ENCODE measurements at regions not wholly inside any gene's neighbourhood (a gene's known extent, or its start where the extent isn't known, plus 50 kb on each side); places are given as distances from the start of the nearest gene placed in this dataset.

DNA sequence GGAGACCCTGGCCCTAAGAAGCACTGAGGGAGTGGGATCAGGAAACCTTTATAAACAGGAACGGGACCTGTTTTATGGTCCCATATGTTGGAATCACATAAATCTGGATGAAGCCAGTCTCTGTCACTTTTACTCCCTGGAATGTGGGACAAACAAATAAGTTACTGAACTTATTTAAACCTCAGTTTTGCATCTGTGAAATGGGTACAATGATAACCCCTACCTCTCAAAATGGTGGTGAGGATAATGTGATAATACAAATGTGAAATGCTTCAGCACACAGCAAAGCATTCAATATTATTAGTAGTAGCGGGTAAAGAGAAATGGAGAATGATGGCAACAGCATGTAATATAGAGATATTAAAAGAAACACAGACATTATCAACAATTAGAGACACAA, 298.9 kb downstream of the ZSWIM6 start:
- H3K4me3 Mint-ChIP-seq, result no peak overlapping the region
- no peaks in the 10 kb centered on the region for H3K36me3 Mint-ChIP-seq (ENCODE audit: low read depth)
- H3K27me3 Mint-ChIP-seq, result peaks cover 29% of the 10 kb centered on the region
- H3K27ac Mint-ChIP-seq, result no peak overlapping the region
- DNase-seq, result no peak
- H3K4me1 Mint-ChIP-seq, result peaks cover 11% of the 10 kb centered on the region
- H3K9me3 Mint-ChIP-seq, result no peaks in the 10 kb centered on the region
- ATAC-seq, result no peak

DNA sequence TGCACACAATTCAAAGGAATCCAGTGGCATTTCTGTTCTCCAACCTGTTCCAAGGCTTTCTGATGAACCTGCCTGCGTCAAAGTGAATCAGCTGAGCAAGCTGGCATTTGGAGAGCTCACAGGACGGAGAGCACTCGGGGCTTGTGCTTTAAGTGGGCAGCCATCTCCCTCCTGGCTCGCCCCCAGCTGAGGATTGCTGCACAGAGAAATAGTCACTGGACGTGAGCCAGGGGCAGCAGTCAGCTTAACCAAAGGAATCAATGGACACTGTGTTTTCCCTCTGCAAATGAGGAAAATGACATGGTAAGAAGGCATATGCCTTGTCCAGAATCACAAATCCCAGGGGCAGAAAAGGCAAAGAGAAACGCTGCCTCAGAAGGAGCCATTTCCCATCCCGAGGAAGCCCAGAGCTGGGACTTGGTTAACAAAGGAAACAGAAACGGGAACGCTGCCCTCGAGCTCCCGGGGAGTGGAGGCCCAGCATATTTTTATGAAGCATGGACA, 299.4 kb downstream of the ZSWIM6 start:
- no peaks in the 10 kb centered on the region for H3K9me3 Mint-ChIP-seq
- no peaks in the 10 kb centered on the region for H3K36me3 Mint-ChIP-seq (ENCODE audit: low read depth)
- no peak overlapping the region for H3K27ac Mint-ChIP-seq
- peaks cover 30% of the 10 kb centered on the region for H3K27me3 Mint-ChIP-seq
- no peak for ATAC-seq
- no peak for DNase-seq
- peaks cover 10% of the 10 kb centered on the region for H3K4me1 Mint-ChIP-seq
- H3K4me3 Mint-ChIP-seq, result no peak overlapping the region

DNA sequence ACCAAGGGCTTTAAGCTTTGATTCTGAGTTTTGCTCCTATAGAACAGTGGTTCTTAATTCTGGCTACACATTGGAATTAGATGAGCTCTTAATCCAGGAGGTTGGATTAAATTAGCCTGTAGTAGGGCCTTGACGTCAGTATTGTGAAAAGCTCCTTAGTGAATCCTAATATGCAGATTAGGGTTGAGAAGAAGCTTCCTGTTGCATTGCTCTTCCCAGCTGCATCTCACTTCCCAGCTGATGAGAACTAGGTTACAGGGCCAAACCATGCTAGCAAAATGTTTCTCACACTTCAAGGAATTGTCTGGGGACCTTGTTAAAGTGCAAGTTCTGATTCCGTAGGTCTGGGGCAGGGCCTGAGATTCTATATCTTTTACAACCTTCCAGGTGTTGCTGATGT, 300.0 kb downstream of the ZSWIM6 start:
- Mint-ChIP-seq H3K4me3 (no peak overlapping the region), H3K36me3 (ENCODE audit: low read depth) (no peaks in the 10 kb centered on the region), H3K4me1 (peaks cover 5% of the 10 kb centered on the region), H3K9me3 (no peaks in the 10 kb centered on the region), H3K27me3 (peaks cover 25% of the 10 kb centered on the region), H3K27ac (no peak overlapping the region)
- no peak for ATAC-seq
- no peak for DNase-seq

DNA sequence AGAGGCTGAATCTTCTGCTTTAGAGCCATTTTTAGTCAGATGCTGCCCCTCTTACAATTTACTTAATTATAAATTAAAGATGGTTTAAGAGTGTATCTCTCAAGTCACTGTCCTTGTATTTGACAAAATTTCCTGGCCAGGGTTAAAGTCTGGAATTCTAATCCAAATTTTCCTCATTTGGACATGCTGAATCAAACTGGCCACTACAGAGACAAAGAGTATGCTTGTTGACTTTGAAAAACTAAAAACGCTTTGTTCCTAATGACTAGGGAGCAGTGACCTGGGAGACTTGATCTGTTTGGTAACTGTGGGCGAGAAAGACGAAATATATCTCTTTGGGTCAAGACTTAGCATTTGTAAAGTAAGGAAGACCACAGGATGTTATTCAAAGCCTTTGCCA, 303.2 kb downstream of the ZSWIM6 start:
- Mint-ChIP-seq H3K27me3 (peaks cover 4% of the 10 kb centered on the region), H3K4me3 (no peak overlapping the region), H3K27ac (no peak overlapping the region), H3K9me3 (no peaks in the 10 kb centered on the region), H3K4me1 (no peaks in the 10 kb centered on the region), H3K36me3 (ENCODE audit: low read depth) (no peaks in the 10 kb centered on the region)
- no peak for ATAC-seq
- no peak for DNase-seq

DNA sequence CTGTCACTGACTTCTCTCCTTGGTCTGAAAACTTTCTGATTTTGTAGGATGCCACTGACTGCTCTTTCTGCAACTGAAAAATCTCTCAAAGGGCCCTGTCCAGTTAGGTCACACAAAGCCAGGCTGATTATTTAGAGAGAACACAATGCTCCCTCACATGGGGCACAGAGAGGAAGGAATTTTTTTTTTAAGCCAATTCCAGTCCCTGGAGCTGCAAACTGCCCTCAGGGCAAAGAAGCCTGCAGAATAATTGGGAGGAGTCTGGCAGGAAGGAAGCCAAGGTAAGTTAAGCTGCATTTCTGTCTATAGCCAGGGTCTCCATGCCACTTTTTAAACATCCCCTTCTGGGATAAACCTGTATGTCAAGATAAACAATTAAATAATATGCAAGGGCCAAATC, 305.5 kb downstream of the ZSWIM6 start:
- Mint-ChIP-seq H3K27ac (no peak overlapping the region), H3K9me3 (no peaks in the 10 kb centered on the region), H3K27me3 (peaks cover 4% of the 10 kb centered on the region), H3K36me3 (ENCODE audit: low read depth) (no peaks in the 10 kb centered on the region), H3K4me3 (no peak overlapping the region), H3K4me1 (no peaks in the 10 kb centered on the region)
- DNase-seq (no peak), ATAC-seq (no peak)

DNA sequence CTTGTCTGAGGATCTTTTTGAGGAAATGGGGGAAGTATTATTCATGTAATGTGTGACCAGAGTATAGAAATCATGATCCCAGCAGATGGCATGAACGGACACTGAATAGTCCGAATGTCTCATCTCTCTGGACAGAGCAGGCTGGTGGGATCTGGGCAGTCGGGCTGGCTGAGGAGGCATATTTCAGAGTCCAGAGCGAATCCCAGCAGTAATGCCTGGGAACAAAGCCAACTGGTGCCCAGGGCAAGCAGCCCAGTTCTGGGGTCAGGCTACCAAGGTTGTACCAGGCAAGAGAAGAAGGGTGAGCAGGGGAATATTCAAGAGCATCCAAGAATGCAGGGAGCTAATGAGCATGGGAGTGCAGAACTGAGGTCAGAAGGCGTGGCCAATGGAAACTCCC, 306.4 kb downstream of the ZSWIM6 start:
- no peaks in the 10 kb centered on the region for H3K4me1 Mint-ChIP-seq
- no peaks in the 10 kb centered on the region for H3K36me3 Mint-ChIP-seq (ENCODE audit: low read depth)

DNA sequence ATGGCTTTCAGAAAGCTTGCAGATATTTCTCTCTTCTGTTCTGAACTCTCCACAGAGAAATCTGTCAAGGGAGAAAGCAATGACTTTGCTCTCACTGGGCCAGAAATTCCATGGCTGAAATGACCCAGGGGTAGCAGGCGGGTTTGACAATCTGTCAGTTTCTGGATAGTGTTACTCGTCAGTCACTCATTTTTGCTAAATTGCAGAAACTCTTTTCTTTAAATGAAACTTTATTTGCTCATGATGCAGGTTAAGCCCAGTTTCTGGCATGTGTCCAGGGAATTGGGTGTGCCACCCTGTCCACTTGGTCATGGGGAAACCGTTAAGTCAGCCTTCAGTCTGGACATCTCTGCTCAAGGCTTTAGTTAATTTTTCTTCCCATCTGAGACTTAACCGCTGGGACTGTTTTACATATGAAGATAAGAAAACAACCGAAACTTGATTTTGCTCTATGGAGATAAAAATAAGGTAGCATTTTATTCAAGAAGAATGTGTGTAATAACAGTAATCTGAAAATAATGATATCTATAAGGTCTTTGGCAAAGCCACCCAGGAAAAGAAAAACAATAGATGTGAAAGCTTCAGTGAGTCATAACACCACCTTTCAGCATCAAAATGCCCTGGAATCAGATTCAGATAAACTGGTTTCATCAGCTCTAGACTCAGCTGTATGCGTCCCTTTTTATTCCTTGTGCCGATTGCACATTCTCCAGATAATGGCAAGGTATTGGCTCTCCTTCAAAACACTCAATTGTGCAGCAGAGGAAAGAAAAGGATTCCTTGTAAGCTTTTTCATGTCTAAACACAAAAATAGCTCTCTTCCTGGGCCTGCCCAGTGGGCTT, 308.3 kb downstream of the ZSWIM6 start:
- no peaks in the 10 kb centered on the region for H3K4me1 Mint-ChIP-seq
- peaks cover 7% of the 10 kb centered on the region for H3K27me3 Mint-ChIP-seq
- H3K9me3 Mint-ChIP-seq, result no peaks in the 10 kb centered on the region
- no peak overlapping the region for H3K27ac Mint-ChIP-seq
- ATAC-seq (no peak), DNase-seq (no peak)
- H3K36me3 Mint-ChIP-seq (ENCODE audit: low read depth), result no peaks in the 10 kb centered on the region
- H3K4me3 Mint-ChIP-seq, result no peak overlapping the region

More for the DNA sequence above, 306.4 kb downstream of the ZSWIM6 start:
- DNase-seq (no peak), ATAC-seq (no peak)
- H3K27me3 Mint-ChIP-seq, result peaks cover 4% of the 10 kb centered on the region
- no peaks in the 10 kb centered on the region for H3K9me3 Mint-ChIP-seq
- H3K27ac Mint-ChIP-seq, result no peak overlapping the region
- no peak overlapping the region for H3K4me3 Mint-ChIP-seq

DNA sequence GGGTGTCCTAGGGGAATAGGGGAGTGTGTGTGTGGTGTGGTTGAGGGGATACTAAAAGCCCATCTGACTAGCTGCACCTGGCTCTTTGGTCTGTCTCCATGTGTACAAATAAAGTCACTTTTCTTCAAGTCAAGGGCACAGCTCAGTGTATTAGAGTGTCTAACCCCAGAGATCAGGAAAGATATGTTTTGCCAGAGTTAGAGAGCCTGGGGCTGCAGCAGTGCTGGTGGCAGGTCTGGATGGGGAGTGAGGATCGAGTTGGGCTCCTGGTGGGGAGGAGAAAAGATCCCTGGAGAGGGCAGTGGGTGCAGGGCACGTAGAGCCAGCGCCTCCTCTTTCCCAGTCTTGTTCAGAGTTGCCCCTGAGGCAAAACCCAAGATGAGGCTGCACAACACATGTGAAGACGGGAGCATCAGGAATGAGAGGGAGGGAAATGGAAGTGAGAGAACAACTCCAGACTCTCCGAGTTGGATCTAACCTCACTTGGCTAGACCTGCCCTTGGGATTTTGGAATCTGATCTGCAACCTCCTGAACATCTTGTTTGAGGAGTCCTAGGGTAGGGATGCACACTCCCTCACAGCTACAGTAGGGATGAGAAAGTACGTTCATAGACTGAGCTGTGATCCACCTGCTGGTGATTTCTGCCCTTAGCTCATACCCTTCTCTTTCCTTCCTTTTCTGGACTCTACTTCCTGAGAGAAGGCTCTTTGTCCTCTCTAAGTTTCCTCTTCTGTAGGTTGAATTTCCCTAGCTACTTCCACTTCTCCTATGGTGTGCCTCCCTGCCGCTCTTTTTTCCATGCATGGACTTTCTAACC, 309.9 kb downstream of the ZSWIM6 start:
- ATAC-seq (no peak), DNase-seq (no peak)

DNA sequence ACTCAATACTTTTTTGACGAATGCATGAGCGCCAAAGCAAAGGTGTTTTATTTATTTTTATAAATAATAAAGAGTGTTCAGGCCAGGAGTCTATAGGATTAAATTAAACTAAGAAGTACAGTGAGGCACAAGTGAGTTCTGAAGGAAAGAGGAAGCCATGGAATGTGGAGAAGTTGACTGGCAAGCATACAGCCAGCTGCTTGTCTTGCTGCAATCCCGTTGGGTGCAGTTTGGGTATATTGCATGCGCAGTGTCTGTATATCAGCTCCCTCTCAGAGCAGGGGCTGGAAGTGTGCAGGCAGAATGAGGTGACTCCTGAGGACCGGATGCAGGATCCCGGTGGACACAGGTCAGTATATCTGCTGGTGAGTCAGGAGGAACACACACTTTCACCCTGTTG, 315.6 kb downstream of the ZSWIM6 start:
- no peaks in the 10 kb centered on the region for H3K4me1 Mint-ChIP-seq
- H3K4me3 Mint-ChIP-seq, result no peak overlapping the region
- peaks cover 6% of the 10 kb centered on the region for H3K27me3 Mint-ChIP-seq
- ATAC-seq (no peak), DNase-seq (no peak)
- no peaks in the 10 kb centered on the region for H3K36me3 Mint-ChIP-seq (ENCODE audit: low read depth)
- H3K27ac Mint-ChIP-seq, result no peak overlapping the region
- no peaks in the 10 kb centered on the region for H3K9me3 Mint-ChIP-seq

More for the DNA sequence above, 309.9 kb downstream of the ZSWIM6 start:
- no peaks in the 10 kb centered on the region for H3K4me1 Mint-ChIP-seq
- no peaks in the 10 kb centered on the region for H3K9me3 Mint-ChIP-seq
- H3K27me3 Mint-ChIP-seq, result peaks cover 5% of the 10 kb centered on the region
- no peak overlapping the region for H3K27ac Mint-ChIP-seq
- no peaks in the 10 kb centered on the region for H3K36me3 Mint-ChIP-seq (ENCODE audit: low read depth)
- H3K4me3 Mint-ChIP-seq, result no peak overlapping the region

DNA sequence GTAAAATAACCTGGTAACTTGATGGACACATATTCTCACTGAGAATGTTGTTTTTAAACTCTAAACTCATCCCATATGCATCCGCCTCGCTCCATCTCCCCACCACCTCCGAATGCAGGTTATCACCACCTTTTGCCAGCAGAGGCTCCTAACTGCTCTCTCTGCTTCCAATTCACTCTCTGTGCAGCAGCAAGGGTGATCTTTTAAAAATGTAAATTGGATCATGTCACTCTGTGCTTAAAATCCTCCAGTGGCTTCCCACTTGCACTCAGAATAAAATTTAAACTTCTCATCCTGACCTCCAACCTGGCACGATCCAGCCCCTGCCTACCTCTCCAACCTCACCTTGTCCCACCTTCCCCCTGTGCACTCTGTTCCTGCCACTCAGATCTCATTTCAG, 317.2 kb downstream of the ZSWIM6 start:
- H3K9me3 Mint-ChIP-seq, result no peaks in the 10 kb centered on the region
- no peaks in the 10 kb centered on the region for H3K36me3 Mint-ChIP-seq (ENCODE audit: low read depth)
- DNase-seq, result no peak
- peaks cover 6% of the 10 kb centered on the region for H3K27me3 Mint-ChIP-seq
- H3K27ac Mint-ChIP-seq, result no peak overlapping the region
- no peak for ATAC-seq
- no peak overlapping the region for H3K4me3 Mint-ChIP-seq
- H3K4me1 Mint-ChIP-seq, result no peaks in the 10 kb centered on the region

DNA sequence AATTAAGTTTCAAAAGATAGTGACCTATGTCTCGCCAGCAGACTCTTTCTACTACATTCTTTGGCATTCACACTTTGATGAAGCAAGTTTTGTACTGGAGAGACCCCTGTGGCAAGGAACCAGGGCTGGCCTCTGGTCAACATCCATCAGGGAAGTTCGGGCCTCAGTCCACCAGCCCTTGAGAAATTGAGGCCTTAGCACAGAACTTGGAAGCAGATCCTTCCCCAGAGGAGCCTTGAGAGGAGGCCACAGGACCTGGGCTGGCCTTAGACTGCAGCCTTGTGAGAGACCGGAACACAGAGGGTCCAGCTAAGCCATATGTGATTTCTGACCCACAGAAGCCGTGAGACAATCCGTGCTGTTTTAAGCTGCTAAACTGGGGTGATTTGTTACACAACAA, 317.9 kb downstream of the ZSWIM6 start:
- H3K9me3 Mint-ChIP-seq, result no peaks in the 10 kb centered on the region
- H3K27me3 Mint-ChIP-seq, result peaks cover 3% of the 10 kb centered on the region
- H3K36me3 Mint-ChIP-seq (ENCODE audit: low read depth), result no peaks in the 10 kb centered on the region
- H3K4me1 Mint-ChIP-seq, result no peaks in the 10 kb centered on the region
- DNase-seq (no peak), ATAC-seq (no peak)
- no peak overlapping the region for H3K4me3 Mint-ChIP-seq
- no peak overlapping the region for H3K27ac Mint-ChIP-seq

DNA sequence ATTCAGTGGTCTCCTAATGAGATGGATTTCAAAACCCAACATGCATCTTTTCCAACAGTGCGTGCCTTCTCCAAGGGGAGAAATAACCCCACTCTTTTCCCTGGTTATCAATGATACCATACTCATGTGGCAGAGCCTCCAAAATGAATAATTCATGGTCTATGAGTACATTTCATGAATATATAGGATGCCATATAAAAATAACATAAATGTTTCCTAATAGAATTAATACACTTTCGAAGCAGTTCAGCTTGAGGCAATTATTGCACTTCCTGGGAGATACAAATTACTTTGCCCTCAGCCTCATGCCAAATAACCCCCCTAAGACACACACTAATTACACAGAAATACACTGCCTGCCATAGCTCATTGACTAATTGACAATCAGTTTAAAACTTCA, 318.6 kb downstream of the ZSWIM6 start:
- no peak overlapping the region for H3K4me3 Mint-ChIP-seq
- H3K9me3 Mint-ChIP-seq, result no peaks in the 10 kb centered on the region
- no peaks in the 10 kb centered on the region for H3K36me3 Mint-ChIP-seq (ENCODE audit: low read depth)
- H3K27me3 Mint-ChIP-seq, result peaks cover 2% of the 10 kb centered on the region
- no peak overlapping the region for H3K27ac Mint-ChIP-seq
- H3K4me1 Mint-ChIP-seq, result no peaks in the 10 kb centered on the region
- DNase-seq, result no peak
- ATAC-seq, result no peak

DNA sequence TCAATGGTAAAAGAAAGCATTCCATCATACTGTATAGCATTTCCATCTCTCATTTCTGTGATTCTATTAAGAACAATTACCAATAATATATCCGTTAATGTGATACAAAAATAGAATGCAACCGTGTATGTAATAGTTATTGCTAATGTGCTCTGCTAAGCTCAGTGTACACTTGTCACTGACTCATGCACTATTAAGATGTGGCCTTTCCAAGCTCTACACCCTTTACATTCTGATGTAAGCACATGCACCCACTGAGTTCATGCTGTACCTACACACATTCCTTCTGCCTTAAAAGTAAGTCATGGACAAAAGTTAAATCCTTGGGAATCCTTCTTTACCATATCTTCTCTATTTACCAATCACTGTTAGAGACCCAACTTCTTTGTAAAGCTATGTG, 319.1 kb downstream of the ZSWIM6 start:
- Mint-ChIP-seq H3K27ac (no peak overlapping the region), H3K4me1 (no peaks in the 10 kb centered on the region), H3K4me3 (no peak overlapping the region), H3K36me3 (ENCODE audit: low read depth) (no peaks in the 10 kb centered on the region), H3K9me3 (no peaks in the 10 kb centered on the region), H3K27me3 (peaks cover 2% of the 10 kb centered on the region)
- DNase-seq (no peak), ATAC-seq (no peak)

DNA sequence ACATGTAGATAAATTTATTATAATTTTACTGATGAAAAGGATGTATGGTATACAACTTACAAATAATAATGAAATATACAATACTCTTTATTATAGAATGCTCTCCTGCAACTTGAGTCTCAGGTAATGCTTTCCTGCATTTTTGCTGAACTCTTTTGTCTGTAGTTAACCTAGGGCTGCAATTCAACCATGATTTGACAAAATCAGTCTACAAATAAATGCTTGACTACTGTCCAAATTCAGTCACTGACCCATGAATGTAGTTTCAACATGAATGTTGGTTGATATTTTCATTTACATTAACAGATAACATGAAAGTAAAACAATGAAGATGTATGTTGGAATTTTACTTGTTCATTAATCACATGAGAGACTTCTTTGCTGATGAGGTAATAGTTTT, 320.9 kb downstream of the ZSWIM6 start:
- no peak for ATAC-seq
- no peak overlapping the region for H3K27ac Mint-ChIP-seq
- H3K27me3 Mint-ChIP-seq, result peaks cover 5% of the 10 kb centered on the region
- DNase-seq, result no peak
- no peaks in the 10 kb centered on the region for H3K4me1 Mint-ChIP-seq
- no peaks in the 10 kb centered on the region for H3K9me3 Mint-ChIP-seq
- no peak overlapping the region for H3K4me3 Mint-ChIP-seq
- H3K36me3 Mint-ChIP-seq (ENCODE audit: low read depth), result no peaks in the 10 kb centered on the region
